ENCODE measurements at regions not wholly inside any gene's neighbourhood (a gene's known extent, or its start where the extent isn't known, plus 50 kb on each side); places are given as distances from the start of the nearest gene placed in this dataset.

DNA sequence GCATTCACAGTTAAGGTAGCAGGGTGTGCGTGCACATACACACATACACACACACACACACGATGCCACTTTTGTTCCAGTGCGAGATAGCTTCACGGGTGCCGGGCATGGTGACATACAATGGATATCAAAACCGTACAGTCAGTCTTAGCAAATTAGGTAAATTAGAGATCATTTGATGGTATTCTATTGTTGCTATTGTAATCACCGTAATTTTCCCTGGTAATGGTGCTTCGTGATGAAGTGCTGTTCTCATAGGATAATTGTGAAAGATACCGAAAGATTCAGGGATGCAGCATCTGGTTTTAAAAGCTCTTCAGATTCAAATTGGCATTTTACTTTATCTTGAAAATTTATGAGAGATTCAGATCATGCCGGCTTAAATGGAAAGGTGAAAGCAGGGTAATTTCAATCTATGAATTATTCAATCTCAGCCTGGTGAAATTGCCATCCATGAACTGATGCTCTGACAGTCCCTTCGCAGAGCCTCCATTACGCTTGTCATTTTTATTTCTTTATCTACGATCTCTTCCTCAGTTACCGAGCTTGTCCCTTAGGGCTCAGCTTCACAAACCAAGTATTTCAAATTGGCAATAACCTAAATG lies 71.3 kb upstream of the SOX4 start:
- TF ChIP-seq, protein P1, sequence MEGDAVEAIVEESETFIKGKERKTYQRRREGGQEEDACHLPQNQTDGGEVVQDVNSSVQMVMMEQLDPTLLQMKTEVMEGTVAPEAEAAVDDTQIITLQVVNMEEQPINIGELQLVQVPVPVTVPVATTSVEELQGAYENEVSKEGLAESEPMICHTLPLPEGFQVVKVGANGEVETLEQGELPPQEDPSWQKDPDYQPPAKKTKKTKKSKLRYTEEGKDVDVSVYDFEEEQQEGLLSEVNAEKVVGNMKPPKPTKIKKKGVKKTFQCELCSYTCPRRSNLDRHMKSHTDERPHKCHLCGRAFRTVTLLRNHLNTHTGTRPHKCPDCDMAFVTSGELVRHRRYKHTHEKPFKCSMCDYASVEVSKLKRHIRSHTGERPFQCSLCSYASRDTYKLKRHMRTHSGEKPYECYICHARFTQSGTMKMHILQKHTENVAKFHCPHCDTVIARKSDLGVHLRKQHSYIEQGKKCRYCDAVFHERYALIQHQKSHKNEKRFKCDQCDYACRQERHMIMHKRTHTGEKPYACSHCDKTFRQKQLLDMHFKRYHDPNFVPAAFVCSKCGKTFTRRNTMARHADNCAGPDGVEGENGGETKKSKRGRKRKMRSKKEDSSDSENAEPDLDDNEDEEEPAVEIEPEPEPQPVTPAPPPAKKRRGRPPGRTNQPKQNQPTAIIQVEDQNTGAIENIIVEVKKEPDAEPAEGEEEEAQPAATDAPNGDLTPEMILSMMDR (conservative IDR thresholded peaks at IDR 0.05; ENCODE audit: low read depth, low read length), result no peak
- TF ChIP-seq EZH2 (IDR thresholded peaks at IDR 0.05; ENCODE audit: low read length, unreplicated experiment) (no peak), EZH2phosphoT487 (IDR thresholded peaks at IDR 0.05; ENCODE audit: borderline replicate concordance, low read length) (no peak)
